ENCODE measurements at regions not wholly inside any gene's neighbourhood (a gene's known extent, or its start where the extent isn't known, plus 50 kb on each side); places are given as distances from the start of the nearest gene placed in this dataset.

GRCh38 chr2:128537646-128538045, 219.0 kb upstream of the HS6ST1 start:
- ATAC-seq (no peak; the same call in 2 of the 3 replicates), DNase-seq (ENCODE audit: low spot score) (no peak), FAIRE-seq (no peak)
- in situ Hi-C loops (cut with HindIII; ENCODE audit: extremely low pct_ligation_motif_present, low pct_unique_long_range_greater_than_20kb) (no loop called here), intact Hi-C loops (cut with micrococcal nuclease; ENCODE audit: unreplicated experiment) (loop anchor here (1.0 kb wide), 1 partner anchor 215 kb away; no protein-coding TSS in a partner anchor)
- Histone ChIP-seq H3K9ac (ENCODE audit: insufficient read depth, low read depth, low read length) (no peak overlapping the region), H3K79me2 (ENCODE audit: insufficient read depth, low read length) (no peaks in the 10 kb centered on the region), H3K4me1 (ENCODE audit: insufficient read depth, low read length) (peaks cover 13% of the 10 kb centered on the region), H2AFZ (ENCODE audit: low read length) (no peak overlapping the region), H3K4me2 (ENCODE audit: low read depth, low read length) (no peak overlapping the region), H3K27ac (ENCODE audit: extremely low read length, insufficient read depth, low read length) (no peak overlapping the region), H3K9me3 (ENCODE audit: low read length) (no peaks in the 10 kb centered on the region), H3K4me3 (replicated peaks in 1 of 3; ENCODE audit: insufficient read depth in 1 of 3, low read depth in 2 of 3, low read length in 3 of 3) (no peak overlapping the region), H3K36me3 (replicated peaks in 1 of 2; ENCODE audit: control insufficient read depth in 1 of 2, insufficient read depth in 2 of 2, low read length in 2 of 2) (no peaks in the 10 kb centered on the region), H3K27me3 (ENCODE audit: control insufficient read depth in 1 of 2, insufficient read depth in 2 of 2, low read length in 2 of 2) (0 out of 5 replicates have a peak, but pooled peaks cover 0 to 3% of the 10 kb centered on the region in 2 experiments), H4K20me1 (ENCODE audit: insufficient read depth, low read length) (no peaks in the 10 kb centered on the region)
- ChIA-PET POLR2A (no interaction called here), CTCF (ENCODE audit: low intra/inter-chr PET ratio, low total read pairs) (no interaction called here)
- no TSS peak for BruUV-seq (replicated peaks)
- TF ChIP-seq ATRX (CRISPR knock-in tag; IDR thresholded peaks at IDR 0.05; ENCODE audit: borderline replicate concordance) (no peak), ZNF326 (CRISPR knock-in tag; IDR thresholded peaks at IDR 0.05; ENCODE audit: borderline replicate concordance) (no peak), IRF9 (CRISPR knock-in tag; IDR thresholded peaks at IDR 0.05; ENCODE audit: borderline replicate concordance) (no peak), ZFP62 (CRISPR knock-in tag; IDR thresholded peaks at IDR 0.05) (no peak), THYN1 (CRISPR knock-in tag; IDR thresholded peaks at IDR 0.05; ENCODE audit: borderline replicate concordance, low read depth) (no peak), PHF8 (CRISPR knock-in tag; IDR thresholded peaks at IDR 0.05) (no peak)

GRCh38 chr2:128538396-128538795, 219.7 kb upstream of the HS6ST1 start:
- WGBS (ENCODE audit: low lambda C conversion rate) = 94% methylated on average over 2 of the region's 2 CpGs
- intact Hi-C loops (cut with micrococcal nuclease; ENCODE audit: unreplicated experiment) (no loop called here), in situ Hi-C loops (cut with HindIII; ENCODE audit: extremely low pct_ligation_motif_present, low pct_unique_long_range_greater_than_20kb) (no loop called here)
- Histone ChIP-seq H3K4me3 (replicated peaks in 1 of 3; ENCODE audit: insufficient read depth in 1 of 3, low read depth in 2 of 3, low read length in 3 of 3) (no peak overlapping the region), H3K9ac (ENCODE audit: insufficient read depth, low read depth, low read length) (no peak overlapping the region), H3K4me1 (ENCODE audit: insufficient read depth, low read length) (peaks cover 13% of the 10 kb centered on the region), H3K79me2 (ENCODE audit: insufficient read depth, low read length) (no peaks in the 10 kb centered on the region), H2AFZ (ENCODE audit: low read length) (no peak overlapping the region), H3K36me3 (replicated peaks in 1 of 2; ENCODE audit: control insufficient read depth in 1 of 2, insufficient read depth in 2 of 2, low read length in 2 of 2) (no peaks in the 10 kb centered on the region), H3K27ac (ENCODE audit: extremely low read length, insufficient read depth, low read length) (no peak overlapping the region), H3K27me3 (ENCODE audit: control insufficient read depth in 1 of 2, insufficient read depth in 2 of 2, low read length in 2 of 2) (no peaks in the 10 kb centered on the region), H3K9me3 (ENCODE audit: low read length) (no peaks in the 10 kb centered on the region), H4K20me1 (ENCODE audit: insufficient read depth, low read length) (no peaks in the 10 kb centered on the region), H3K4me2 (ENCODE audit: low read depth, low read length) (no peak overlapping the region)
- no peak for DNase-seq (ENCODE audit: low spot score)
- BruUV-seq (replicated peaks) = no TSS peak
- no peak for TF ChIP-seq CREM (IDR thresholded peaks at IDR 0.05)
- no peak for TF ChIP-seq CREM (CRISPR knock-in tag; IDR thresholded peaks at IDR 0.05)
- ChIA-PET CTCF (ENCODE audit: low intra/inter-chr PET ratio, low total read pairs) (no interaction called here), POLR2A (no interaction called here)
- ATAC-seq = no peak
- FAIRE-seq = no peak
